GM19452 (cell line): ENCODE measurements at regions not wholly inside any gene's neighbourhood (a gene's known extent, or its start where the extent isn't known, plus 50 kb on each side); places are given as distances from the start of the nearest gene placed in this dataset.

ENCODE experiments used
- ATAC-seq: cut with Tn5 transposase; IDR thresholded peaks from one replicate; pipeline ENCODE4 v1.9.1; 2021; ENCODE audit not compliant: unreplicated experiment

DNA sequence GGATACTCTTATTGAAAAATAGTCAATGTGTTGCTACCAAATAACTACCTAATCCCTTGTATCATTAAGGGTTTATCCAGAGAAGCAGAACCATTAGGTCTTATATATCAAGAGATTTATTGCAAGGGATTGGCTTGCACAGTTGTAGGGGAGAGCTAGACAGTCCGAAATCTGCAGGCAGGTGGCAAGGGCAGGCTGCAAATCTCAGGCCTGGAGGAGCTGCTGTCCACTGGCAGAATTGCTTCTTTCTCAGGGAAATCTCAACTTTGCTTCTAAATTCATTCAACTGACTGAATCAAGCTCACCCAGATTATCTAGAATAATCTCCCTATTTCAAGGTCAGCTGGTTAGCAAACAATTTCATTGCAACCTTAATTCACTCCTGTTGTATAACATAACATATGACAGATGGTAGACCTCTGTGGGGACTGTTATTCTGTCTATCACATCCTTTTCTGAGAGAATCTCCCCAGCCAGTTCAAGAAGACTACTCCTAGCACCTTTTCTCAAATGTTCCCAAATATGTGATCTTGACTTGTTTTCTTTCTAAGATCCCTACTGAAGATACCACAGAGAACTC, 194.2 kb downstream of the NHLRC3 start:
- no peak for ATAC-seq

DNA sequence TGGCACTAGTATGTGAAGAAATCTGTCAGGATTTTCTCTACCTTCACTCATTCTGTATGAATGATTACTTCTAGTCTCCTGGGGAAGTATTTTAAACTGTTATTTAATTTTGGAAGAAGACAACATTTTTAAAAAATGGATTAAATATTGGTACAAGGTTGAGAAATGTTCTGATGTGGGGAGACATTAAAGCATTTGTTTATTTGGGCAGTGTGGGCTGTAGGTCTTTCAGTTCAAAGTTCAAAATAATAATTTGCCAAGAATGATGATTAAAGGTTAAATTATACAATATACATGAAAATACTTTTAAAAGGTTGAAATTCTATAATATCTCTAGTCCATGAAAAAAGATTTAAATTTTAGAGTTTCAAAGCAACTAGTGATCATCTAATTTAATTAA, 194.7 kb downstream of the NHLRC3 start:
- ATAC-seq, result no peak

DNA sequence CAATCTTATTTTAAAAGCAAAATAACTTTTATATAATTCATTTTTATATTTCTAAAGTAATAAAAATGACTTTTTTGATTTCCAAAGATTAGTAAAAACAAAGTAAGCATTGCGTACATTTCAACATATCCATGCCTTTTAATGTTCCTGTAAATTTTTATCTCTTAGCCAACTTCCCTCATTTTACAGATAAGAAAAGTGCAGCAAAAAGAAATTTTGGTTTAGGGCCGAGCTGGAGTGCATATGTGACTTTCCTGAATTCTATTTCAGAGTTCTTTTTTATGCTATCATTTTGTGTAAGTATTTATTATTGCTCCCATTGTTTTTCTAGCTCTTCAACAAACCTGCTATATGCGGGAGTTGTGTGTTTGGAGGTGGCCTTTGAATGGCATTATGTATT, 195.3 kb downstream of the NHLRC3 start:
- ATAC-seq, result no peak

GRCh38 chr13:39244561-39245230, 206.4 kb downstream of the NHLRC3 start:
- ATAC-seq, result no peak

GRCh38 chr13:39245688-39246087, 207.4 kb downstream of the NHLRC3 start:
- no peak for ATAC-seq

- ATAC-seq, result no peak
These were observed 211.7 kb downstream of the NHLRC3 start for GRCh38 chr13:39249982-39250381.

- ATAC-seq, result no peak
These were observed 212.2 kb downstream of the NHLRC3 start for GRCh38 chr13:39250440-39250839.

DNA sequence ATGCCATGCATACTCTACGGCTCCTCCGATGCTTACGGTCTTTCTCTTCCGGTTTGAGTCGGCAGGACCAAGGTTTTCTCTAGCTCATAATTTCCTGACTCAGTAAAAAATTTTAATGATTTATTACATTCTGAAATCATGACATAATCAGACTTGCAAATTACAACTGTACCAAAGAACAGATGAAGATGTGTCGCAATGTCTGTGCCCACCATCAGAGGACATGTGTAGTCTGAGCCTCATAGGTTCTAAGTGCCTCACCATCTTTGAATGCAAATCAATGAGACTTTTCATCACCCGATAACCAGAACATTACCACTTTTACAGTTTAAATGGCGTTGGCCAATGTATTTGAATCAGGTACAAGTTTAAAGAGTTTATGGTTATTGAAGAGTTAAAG, 213.1 kb downstream of the NHLRC3 start:
- no peak for ATAC-seq

DNA sequence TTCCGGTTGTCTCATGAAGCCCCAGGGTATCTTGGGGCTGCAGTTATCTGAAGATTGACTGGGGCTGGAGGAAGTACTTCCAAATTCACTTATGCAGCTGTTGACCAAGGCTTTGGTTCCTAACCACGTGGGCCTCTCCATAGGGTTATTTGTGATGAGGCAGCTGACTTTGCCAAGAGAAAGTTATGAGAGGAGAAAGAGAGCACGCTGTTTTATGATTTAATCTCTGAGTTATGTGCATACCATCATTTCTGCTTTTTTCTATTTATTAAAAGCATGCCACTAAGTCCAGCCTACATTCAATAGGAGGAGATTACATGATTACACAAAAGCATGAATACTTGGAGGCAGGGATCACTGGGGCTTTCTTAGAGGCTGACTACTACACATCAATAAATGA, 215.5 kb downstream of the NHLRC3 start:
- ATAC-seq, result no peak

- ATAC-seq, result no peak
These were observed 216.3 kb downstream of the NHLRC3 start for GRCh38 chr13:39254601-39255000.

DNA sequence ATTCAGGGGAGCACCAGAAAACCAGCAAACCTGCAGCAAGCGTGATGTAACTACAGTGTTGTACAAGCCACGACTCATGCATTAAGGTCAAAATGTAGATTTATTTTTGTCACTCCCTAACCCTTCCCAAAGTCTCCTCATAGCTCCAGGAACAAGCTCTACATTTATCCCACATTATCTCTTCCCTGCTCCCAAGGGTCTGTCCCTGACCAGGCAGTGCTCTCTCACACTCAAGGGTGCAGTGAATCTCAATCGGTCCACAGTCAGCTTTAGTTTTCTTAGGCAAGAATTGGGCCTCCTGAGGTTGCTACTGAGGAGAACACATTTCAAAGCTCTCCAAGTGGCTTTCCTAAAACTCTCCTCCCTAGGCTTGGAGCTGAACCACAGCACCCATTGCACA, 219.4 kb downstream of the NHLRC3 start:
- ATAC-seq, result no peak

DNA sequence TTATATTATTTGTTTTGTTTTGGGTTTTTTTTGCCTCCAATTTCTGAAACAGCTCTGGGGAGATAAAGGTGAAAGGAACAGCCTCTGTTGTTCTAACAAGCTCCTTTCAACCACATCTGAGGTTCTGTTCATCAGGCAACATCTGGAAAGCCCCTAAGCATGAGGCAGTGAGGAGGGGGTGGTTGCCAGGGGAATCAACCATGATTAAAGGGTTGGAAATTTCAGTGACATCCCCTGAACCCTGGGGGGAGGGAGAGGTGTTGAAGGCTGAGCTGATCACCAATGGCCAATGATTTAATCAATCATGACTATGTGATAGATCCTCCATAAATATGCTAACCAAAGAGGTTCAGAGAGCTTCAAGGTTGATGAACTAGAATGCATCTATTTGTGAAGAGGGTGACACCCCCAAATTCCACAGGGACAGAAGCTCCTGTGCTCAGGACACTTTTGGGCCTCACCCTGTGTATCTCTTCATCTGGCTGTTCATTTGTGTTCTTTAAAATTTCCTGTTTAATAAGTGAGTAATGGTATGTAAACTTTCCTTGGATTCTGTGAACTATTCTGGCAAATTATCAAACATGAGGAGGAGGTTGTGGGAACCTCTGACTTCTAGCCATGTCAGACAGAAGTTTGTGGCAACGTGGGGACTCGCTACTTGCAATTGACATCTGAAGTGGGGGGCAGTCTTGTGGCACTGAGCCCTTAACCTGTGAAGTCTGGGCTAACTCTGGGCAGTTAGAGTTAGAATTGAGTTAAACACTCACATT, 221.3 kb downstream of the NHLRC3 start:
- ATAC-seq, result no peak

- ATAC-seq, result peak; percentile 92
These were observed 224.8 kb downstream of the NHLRC3 start for GRCh38 chr13:39263033-39263432.

DNA sequence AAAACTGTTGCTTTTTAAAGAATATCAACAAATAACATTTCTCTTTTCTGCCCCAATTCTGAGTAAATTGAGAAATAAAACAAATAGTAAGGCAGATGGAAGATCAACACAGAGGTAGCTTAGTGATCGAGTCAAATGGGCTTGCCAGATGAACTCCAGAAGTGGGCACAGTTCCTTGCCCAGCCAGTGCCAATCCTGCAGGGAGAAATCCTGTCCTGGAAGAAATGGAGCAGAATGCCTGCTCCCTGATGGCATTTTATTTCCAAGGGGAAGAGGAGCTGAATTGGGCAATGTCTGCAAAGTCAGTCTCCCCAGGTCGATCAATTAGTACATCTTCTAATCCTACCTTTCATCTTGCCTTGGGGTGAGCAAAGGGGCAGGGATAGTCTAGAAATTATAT, 225.3 kb downstream of the NHLRC3 start:
- ATAC-seq, result no peak

- no peak for ATAC-seq
These were observed 228.2 kb downstream of the NHLRC3 start for GRCh38 chr13:39266426-39266825.

- ATAC-seq, result no peak
These were observed 230.1 kb downstream of the NHLRC3 start for GRCh38 chr13:39268398-39268797.

DNA sequence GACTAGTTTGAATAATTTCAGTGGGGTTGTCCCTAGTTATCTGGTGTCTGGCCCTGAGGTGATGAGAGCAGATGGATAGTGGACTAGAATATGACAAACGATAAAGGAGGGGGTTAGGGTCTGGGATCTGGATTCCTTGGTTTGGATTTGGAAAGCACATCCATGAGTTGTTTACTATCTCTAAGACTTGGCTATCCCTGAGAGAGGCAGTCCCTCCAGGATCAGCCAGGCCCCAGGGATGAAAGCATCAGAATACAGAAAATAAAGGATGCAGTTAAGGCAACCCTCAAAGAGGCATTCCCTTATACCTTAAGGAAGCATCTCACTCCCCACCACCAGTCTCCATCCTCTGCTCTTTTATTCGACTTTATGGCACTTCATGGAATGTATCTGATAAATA, 230.7 kb downstream of the NHLRC3 start:
- no peak for ATAC-seq

GRCh38 chr13:39269411-39269810, 231.2 kb downstream of the NHLRC3 start:
- no peak for ATAC-seq

- no peak for ATAC-seq
These were observed 234.7 kb downstream of the NHLRC3 start for GRCh38 chr13:39272994-39273393.

DNA sequence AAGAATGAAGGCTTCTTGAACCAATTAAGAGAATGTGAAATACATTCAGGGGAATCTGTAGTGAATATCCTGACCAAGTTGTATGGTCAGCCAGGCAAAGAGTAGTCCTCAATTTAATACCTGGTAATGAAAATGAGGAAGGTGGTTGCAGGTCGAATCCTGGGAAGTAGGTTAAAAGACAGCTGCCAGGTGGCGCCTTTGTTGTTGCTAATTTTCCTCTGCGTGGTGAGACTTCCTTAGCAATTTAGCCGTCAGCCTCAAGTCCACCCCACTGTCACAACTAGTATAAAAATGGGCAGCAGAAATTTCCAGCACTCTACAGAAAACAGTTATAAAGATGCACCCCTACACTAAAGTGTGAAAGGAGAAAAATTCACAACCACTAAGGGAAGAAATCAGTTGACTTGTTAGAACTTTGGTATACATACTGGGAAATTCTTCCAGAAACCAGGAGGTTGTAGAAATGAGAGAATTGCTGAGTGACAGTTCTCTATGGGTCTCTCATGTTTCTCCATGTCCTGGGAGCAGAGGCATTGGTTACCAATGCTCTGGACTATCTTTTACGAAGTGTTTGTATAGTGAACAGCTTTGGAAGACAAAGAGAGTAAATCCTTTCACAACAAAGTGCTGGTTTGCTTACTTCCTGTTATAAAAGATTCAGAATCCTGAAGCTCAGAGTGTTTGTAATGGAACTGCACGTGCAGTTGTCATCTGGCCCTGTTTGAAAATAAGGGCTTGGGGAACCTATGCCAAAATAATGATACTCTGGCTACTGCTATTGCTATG, 235.9 kb downstream of the NHLRC3 start:
- no peak for ATAC-seq

GRCh38 chr13:39274739-39275325, 236.6 kb downstream of the NHLRC3 start:
- no peak for ATAC-seq
